ENCODE measurements at regions not wholly inside any gene's neighbourhood (a gene's known extent, or its start where the extent isn't known, plus 50 kb on each side); places are given as distances from the start of the nearest gene placed in this dataset.
A peak's percentile ranks its signal among the peaks of the same experiment; 100 is the strongest.
"Not testable (repeated sequence)": the region's sequence is repeated elsewhere in the genome, so short reads cannot be mapped to it uniquely, and the experiment has no call there.

- no peaks in the 10 kb centered on the region for H3K36me3 ChIP-seq
- no peak overlapping the region for H3K4me3 ChIP-seq
- no peaks in the 10 kb centered on the region for H3K27me3 ChIP-seq
- no peak overlapping the region for H3K9ac ChIP-seq
- no peak overlapping the region for H3K4me2 ChIP-seq
- H4K20me1 ChIP-seq, result no peaks in the 10 kb centered on the region
- TF ChIP-seq Cebpa-rat (IDR thresholded peaks at IDR 0.05), result no peak
- peaks cover 0 to 11% (median 8%) of the 10 kb centered on the region in 11 experiments; a peak in 12 of 22 replicates for H3K9me3 ChIP-seq (replicated peaks in 1 of 11)
- H3K27ac ChIP-seq, result no peak overlapping the region
- H3K4me1 ChIP-seq, result peaks cover 0 to 12% (median 9%) of the 10 kb centered on the region in 10 experiments; a peak in 10 of 20 replicates
Observed at GRCh38 chr13:22836475-22836874, 344.3 kb upstream of the SGCG start.

- H3K4me1 ChIP-seq, result peaks cover 0 to 12% (median 9%) of the 10 kb centered on the region in 10 experiments; a peak in 10 of 20 replicates
- no peak overlapping the region for H3K27ac ChIP-seq
- H3K4me2 ChIP-seq, result no peak overlapping the region
- no peaks in the 10 kb centered on the region for H4K20me1 ChIP-seq
- H3K9ac ChIP-seq, result no peak overlapping the region
- no peak overlapping the region for H3K4me3 ChIP-seq
- no peak for TF ChIP-seq Cebpa-rat (IDR thresholded peaks at IDR 0.05)
- no peaks in the 10 kb centered on the region for H3K27me3 ChIP-seq
- H3K9me3 ChIP-seq (replicated peaks in 1 of 11), result peaks cover 0 to 11% (median 8%) of the 10 kb centered on the region in 11 experiments; a peak in 12 of 22 replicates
- H3K36me3 ChIP-seq, result no peaks in the 10 kb centered on the region
Observed at GRCh38 chr13:22837980-22838647, 342.7 kb upstream of the SGCG start.

- no peak overlapping the region for H3K4me3 ChIP-seq
- no peaks in the 10 kb centered on the region for H4K20me1 ChIP-seq
- TF ChIP-seq Cebpa-rat (IDR thresholded peaks at IDR 0.05), result no peak
- H3K4me2 ChIP-seq, result peak overlapping the region in 6 of 11 experiments; percentile 3 to 33 (median 19); a peak in 7 of 22 replicates
- H3K36me3 ChIP-seq, result no peaks in the 10 kb centered on the region
- H3K27me3 ChIP-seq, result no peaks in the 10 kb centered on the region
- H3K4me1 ChIP-seq, result peaks cover 0 to 12% (median 9%) of the 10 kb centered on the region in 10 experiments; a peak in 10 of 20 replicates
- peaks cover 0 to 11% (median 8%) of the 10 kb centered on the region in 11 experiments; a peak in 12 of 22 replicates for H3K9me3 ChIP-seq (replicated peaks in 1 of 11)
- no peak overlapping the region for H3K27ac ChIP-seq
- H3K9ac ChIP-seq, result no peak overlapping the region
Observed at GRCh38 chr13:22839603-22840530, 340.9 kb upstream of the SGCG start.

GRCh38 chr13:22846551-22846950 lies 334.2 kb upstream of the SGCG start:
- Histone ChIP-seq H3K4me3 (no peak overlapping the region), H3K4me1 (no peaks in the 10 kb centered on the region), H4K20me1 (no peaks in the 10 kb centered on the region), H3K36me3 (no peaks in the 10 kb centered on the region), H3K9ac (no peak overlapping the region), H3K9me3 (replicated peaks in 1 of 11) (peaks cover 0 to 5% (median 0%) of the 10 kb centered on the region in 11 experiments; a peak in 2 of 22 replicates), H3K27ac (no peak overlapping the region), H3K27me3 (no peaks in the 10 kb centered on the region), H3K4me2 (no peak overlapping the region)
- TF ChIP-seq Cebpa-rat (IDR thresholded peaks at IDR 0.05), result no peak

- H3K27me3 ChIP-seq, result no peaks in the 10 kb centered on the region
- no peaks in the 10 kb centered on the region for H3K36me3 ChIP-seq
- no peak for TF ChIP-seq Cebpa-rat (IDR thresholded peaks at IDR 0.05)
- no peak overlapping the region for H3K9ac ChIP-seq
- H3K4me2 ChIP-seq, result no peak overlapping the region
- H3K9me3 ChIP-seq (replicated peaks in 1 of 11), result peaks cover 0 to 5% (median 0%) of the 10 kb centered on the region in 11 experiments; a peak in 2 of 22 replicates
- no peaks in the 10 kb centered on the region for H4K20me1 ChIP-seq
- H3K27ac ChIP-seq, result no peak overlapping the region
- H3K4me1 ChIP-seq, result no peaks in the 10 kb centered on the region
- H3K4me3 ChIP-seq, result no peak overlapping the region
Observed at GRCh38 chr13:22848539-22849052, 332.2 kb upstream of the SGCG start.

GRCh38 chr13:22855926-22856325 lies 324.9 kb upstream of the SGCG start:
- Histone ChIP-seq H3K36me3 (no peaks in the 10 kb centered on the region), H3K9ac (no peak overlapping the region), H3K27ac (no peak overlapping the region), H3K9me3 (replicated peaks in 1 of 11) (peaks cover 0 to 20% (median 9%) of the 10 kb centered on the region in 11 experiments; a peak in 12 of 22 replicates), H3K27me3 (no peaks in the 10 kb centered on the region), H3K4me1 (no peaks in the 10 kb centered on the region; a peak in 2 of 20 replicates), H4K20me1 (no peaks in the 10 kb centered on the region), H3K4me3 (no peak overlapping the region), H3K4me2 (no peak overlapping the region)
- TF ChIP-seq Cebpa-rat (IDR thresholded peaks at IDR 0.05), result no peak

- not testable (repeated sequence) for H3K27ac ChIP-seq, H3K36me3 ChIP-seq, H3K4me3 ChIP-seq, H3K27me3 ChIP-seq, H3K4me1 ChIP-seq, H3K4me2 ChIP-seq, H4K20me1 ChIP-seq, H3K9ac ChIP-seq
- peaks cover 0 to 20% (median 9%) of the 10 kb centered on the region in 11 experiments; a peak in 12 of 22 replicates for H3K9me3 ChIP-seq (replicated peaks in 1 of 11)
Observed at GRCh38 chr13:22858980-22859379, 321.8 kb upstream of the SGCG start.

- not testable (repeated sequence) for H3K4me2 ChIP-seq, H3K27ac ChIP-seq, H3K27me3 ChIP-seq, H4K20me1 ChIP-seq, H3K4me3 ChIP-seq, H3K9ac ChIP-seq, H3K4me1 ChIP-seq, H3K36me3 ChIP-seq
- H3K9me3 ChIP-seq (replicated peaks in 1 of 11), result peaks cover 0 to 22% (median 9%) of the 10 kb centered on the region in 11 experiments; a peak in 12 of 22 replicates
Observed at GRCh38 chr13:22859411-22859810, 321.4 kb upstream of the SGCG start.

- no peaks in the 10 kb centered on the region for H3K27me3 ChIP-seq
- no peak overlapping the region for H3K4me3 ChIP-seq
- H3K27ac ChIP-seq, result no peak overlapping the region
- no peak overlapping the region for H3K9ac ChIP-seq
- no peak overlapping the region for H3K4me2 ChIP-seq
- TF ChIP-seq Cebpa-rat (IDR thresholded peaks at IDR 0.05), result no peak
- peaks cover 0 to 6% (median 0%) of the 10 kb centered on the region in 10 experiments; a peak in 2 of 20 replicates for H3K4me1 ChIP-seq
- no peaks in the 10 kb centered on the region for H3K36me3 ChIP-seq
- peaks cover 0 to 43% (median 21%) of the 10 kb centered on the region in 11 experiments; a peak in 16 of 22 replicates for H3K9me3 ChIP-seq (replicated peaks in 1 of 11)
- no peaks in the 10 kb centered on the region for H4K20me1 ChIP-seq
Observed at GRCh38 chr13:22861958-22862466, 318.8 kb upstream of the SGCG start.

Data from BLaER1 treated with 17β-estradiol and CSF1 and Interleukin-3, amounts not matched to agents 10 nM and 100 nM (cell line).